HG02678 (cell line): ENCODE measurements at regions not wholly inside any gene's neighbourhood (a gene's known extent, or its start where the extent isn't known, plus 50 kb on each side); places are given as distances from the start of the nearest gene placed in this dataset.

Experiments
- ATAC-seq: cut with Tn5 transposase; IDR thresholded peaks from one replicate; pipeline ENCODE4 v1.9.1; 2021; ENCODE audit warnings: mild to moderate bottlenecking, moderate library complexity; ENCODE audit not compliant: unreplicated experiment

DNA sequence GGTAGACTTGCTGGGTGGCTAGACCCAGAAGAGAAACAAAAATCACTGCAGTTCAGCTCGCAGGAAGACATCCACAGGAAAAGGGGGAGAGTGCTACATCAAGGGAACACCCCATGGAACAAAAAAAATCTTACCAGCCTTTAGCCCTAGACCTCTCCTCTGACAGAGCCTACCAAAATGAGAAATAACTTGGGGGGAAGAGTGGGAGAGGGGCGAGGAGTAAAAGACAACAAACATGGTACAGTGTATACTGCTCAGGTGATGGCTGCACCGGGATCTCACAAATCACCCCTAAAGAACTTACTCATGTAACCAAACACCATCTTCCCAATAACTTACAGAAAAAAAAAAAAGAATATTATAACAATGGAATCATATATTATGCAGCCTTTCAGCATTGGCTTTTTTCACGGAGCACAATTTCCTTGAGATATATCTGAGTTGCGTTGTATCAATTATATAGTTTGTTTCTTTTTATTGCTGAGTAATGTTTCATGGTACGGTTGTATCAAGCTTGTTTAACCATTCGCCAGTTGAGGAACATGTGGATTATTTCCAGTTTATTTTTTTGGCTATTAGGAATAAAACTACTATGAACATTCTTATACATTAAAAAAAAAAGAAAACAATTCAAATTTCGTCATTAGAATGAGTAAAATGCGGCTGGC is 90.9 kb downstream of the ZNF280B start:
- ATAC-seq = no peak

- ATAC-seq = no peak
These were observed 90.4 kb downstream of the ZNF280B start for GRCh38 chr22:22418163-22418549.

DNA sequence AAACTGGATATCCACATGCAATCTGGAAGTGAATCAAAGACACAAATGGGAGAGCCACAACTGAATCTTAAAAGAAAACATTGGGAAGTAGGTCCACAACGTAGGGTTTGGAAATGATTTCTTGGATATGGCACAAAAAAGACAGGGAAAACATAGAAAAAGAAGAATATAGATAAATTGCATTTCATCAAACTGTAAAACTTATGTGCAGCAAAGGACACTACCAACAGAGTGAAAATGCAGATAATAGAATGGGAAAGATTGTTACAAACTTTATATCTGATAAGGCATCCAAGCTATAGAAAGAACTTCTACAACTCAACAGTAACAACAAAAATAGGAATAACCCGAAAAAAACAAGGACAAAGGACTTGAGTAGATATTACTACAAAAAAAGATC is 89.6 kb downstream of the ZNF280B start:
- no peak for ATAC-seq

- no peak for ATAC-seq
These were observed 88.0 kb downstream of the ZNF280B start for GRCh38 chr22:22420580-22420979.

GRCh38 chr22:22421392-22421791 is 87.2 kb downstream of the ZNF280B start:
- ATAC-seq = no peak

- ATAC-seq = peak; percentile 94
These were observed 85.9 kb downstream of the ZNF280B start for GRCh38 chr22:22422629-22423112.

DNA sequence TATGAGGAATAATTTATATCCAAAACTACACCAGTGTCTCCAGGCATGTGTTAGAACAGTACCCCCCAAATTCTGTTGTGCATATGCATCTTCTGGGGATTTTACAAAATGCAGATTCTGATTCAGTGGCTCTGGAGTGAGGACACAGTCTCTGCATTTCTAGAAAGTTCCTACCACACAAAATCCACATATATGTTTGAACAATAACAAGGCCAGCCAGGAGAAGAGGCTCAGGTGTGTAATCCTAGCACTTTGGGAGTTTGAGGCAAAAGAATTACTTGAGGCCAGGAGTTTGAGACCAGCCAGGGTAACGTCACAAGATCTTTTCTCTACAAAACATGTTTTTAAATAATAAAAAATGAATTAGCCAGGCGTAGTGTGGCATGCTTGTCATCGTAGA is 84.9 kb downstream of the ZNF280B start:
- ATAC-seq = no peak

- ATAC-seq = no peak
These were observed 84.2 kb downstream of the ZNF280B start for GRCh38 chr22:22424210-22424800.

DNA sequence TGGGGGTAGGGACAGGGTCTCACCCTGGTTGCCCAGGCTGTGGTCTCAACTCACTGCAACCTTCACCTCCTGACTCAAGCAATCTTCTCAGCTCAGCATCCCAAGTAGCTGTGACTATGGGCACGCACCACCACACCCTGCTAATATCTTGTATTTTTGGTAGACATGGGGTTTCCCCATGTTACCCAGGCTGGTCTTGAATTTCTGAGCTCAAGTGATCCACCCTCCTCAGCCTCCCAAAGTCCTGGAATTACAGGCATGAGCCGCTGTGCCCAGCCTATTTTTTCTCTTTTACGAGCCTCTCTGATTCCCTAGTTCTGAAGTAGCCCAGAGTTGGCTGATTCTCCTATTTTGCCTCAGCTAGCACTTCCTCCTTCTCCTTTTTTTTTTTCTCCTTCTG is 83.6 kb downstream of the ZNF280B start:
- ATAC-seq = no peak

DNA sequence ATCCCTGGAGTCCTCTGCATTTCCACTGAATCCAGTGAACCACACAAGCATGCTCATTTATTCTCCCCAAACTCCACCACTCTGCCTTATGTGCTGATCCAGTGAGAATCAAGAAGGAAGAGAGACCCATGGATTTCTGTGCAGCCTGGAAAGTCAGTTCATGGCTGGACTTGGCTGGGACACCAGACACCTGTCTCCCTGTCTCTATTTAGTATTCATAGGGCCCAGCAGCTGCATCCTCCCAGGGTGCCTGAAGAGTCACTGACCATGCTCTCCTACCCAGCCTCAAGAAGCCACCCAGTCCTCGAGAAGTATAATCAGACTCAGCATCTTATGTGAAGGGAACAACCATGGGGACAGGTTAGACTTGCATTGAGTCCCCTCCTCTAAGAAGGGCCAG is 83.2 kb downstream of the ZNF280B start:
- no peak for ATAC-seq

DNA sequence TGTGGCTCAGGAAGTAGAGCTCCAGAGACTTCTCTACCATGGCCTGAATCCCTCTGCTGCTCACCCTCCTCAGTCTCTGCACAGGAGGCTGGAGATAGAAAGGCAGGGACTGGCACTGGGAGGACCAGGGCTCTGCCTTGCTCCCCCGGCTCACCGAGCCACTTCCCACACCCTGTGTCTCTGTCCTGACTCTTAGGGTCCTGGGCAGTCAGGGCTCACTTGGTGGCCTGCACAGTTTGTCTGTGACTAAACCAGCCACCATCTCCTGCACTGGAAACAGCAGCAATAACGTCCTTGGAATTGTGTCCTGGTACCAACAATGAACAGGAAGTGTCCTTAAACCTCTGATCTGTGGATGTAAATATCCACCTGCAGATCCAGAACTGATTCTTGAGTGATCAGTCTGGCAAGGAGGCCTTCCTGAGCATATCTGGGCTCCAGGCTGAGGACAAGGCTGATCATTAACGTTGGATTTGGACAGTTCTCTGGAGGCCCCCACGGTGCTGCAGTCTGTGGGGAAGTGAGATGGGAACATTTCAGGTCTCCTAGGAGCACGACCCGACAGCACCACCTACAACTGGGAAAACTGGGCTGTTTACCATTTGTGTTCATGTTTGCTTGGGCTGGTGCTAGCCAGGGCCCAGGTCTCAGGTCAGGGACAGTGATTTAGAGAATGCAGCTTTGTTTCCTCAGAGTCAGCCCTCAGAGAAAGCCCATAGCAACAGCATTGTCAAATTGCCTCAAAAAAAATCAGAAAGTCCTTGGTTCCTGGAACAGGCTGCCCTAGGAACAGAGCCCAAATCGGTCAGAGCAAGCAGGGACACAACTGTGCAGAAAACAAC is 82.5 kb downstream of the ZNF280B start:
- ATAC-seq = no peak

DNA sequence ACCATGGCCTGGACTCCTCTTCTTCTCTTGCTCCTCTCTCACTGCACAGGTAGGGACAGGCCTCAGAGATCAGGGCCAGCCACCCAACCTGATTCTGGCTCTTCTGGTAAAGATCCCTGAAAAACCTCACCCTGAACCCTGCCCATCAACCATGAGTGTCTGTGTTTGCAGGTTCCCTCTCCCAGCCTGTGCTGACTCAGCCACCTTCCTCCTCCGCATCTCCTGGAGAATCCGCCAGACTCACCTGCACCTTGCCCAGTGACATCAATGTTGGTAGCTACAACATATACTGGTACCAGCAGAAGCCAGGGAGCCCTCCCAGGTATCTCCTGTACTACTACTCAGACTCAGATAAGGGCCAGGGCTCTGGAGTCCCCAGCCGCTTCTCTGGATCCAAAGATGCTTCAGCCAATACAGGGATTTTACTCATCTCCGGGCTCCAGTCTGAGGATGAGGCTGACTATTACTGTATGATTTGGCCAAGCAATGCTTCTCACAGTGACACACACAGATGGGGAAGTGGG is 80.9 kb downstream of the ZNF280B start:
- no peak for ATAC-seq

- ATAC-seq = no peak
These were observed 80.1 kb downstream of the ZNF280B start for GRCh38 chr22:22428222-22429098.

- no peak for ATAC-seq
These were observed 79.0 kb downstream of the ZNF280B start for GRCh38 chr22:22429369-22430108.

GRCh38 chr22:22430111-22430820 is 78.3 kb downstream of the ZNF280B start:
- ATAC-seq = no peak

- ATAC-seq = no peak
These were observed 77.0 kb downstream of the ZNF280B start for GRCh38 chr22:22431271-22432220.

DNA sequence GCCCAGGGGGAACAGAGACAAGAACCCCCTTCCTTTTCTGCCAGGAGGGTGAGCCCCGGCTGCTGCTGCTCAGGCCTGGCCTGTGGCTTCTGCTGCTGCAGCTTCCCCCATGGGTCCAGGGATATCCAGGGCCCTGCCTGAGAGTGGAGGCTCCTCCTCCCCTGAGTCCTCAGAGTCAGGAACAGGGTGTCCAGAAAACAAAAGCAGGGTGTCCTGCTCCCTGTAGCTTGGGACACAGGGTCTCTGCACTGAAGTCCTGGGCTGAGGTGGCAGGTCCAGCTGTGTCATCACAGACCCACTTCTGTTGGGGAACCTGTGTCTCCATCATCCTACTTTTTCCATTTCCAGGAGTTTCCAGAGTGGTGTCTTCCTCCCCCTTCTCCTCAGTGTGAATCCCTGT is 76.1 kb downstream of the ZNF280B start:
- no peak for ATAC-seq

DNA sequence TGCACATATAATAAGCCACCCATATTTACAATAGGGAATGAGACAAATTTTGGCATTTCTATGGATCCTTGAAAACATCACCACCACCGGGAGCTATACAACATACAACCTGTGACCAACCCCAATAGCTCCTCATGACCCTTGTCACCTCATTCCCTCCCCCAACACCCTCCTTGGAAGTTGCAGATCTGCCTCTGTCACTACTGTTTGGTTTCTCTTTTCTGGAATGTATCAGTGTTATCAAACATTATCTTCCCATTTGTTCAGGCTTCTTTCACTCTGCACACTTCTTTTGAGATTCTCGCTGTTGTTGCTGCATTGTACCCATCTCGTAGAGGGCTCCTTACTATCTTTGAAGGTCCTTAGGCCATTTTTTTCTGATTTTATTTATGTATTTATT is 75.6 kb downstream of the ZNF280B start:
- ATAC-seq = no peak
